Ishikawa (cell line): ENCODE measurements at regions not wholly inside any gene's neighbourhood (a gene's known extent, or its start where the extent isn't known, plus 50 kb on each side); places are given as distances from the start of the nearest gene placed in this dataset.

Experiments
- EGR1 ChIP-seq: IDR thresholded peaks from 2 replicates; pipeline ENCODE4 v1.6.1; 2012
- ZBTB7A ChIP-seq: IDR thresholded peaks from 2 replicates; pipeline ENCODE4 v1.6.1; 2012; ENCODE audit warnings: low read depth

- TF ChIP-seq ZBTB7A (no peak), EGR1 (no peak)
These were observed 85.2 kb downstream of the CCDC34 start for GRCh38 chr11:27277843-27278242.
